Common myeloid progenitor, CD34-positive (primary cell): ENCODE measurements at regions not wholly inside any gene's neighbourhood (a gene's known extent, or its start where the extent isn't known, plus 50 kb on each side); places are given as distances from the start of the nearest gene placed in this dataset.

ENCODE experiments used
- CTCF ChIA-PET: fragments of 350-600 bp; sonication (Branson Sonifier 250); formaldehyde crosslinking; loops from one replicate; lab custom pipeline; 2021; ENCODE audit warnings: antibody characterized with exemption; lab: Charles Lee
- POLR2A ChIA-PET: fragments of 350-600 bp; sonication (Branson Sonifier 250); formaldehyde crosslinking; loops from one replicate; lab custom pipeline; 2021; ENCODE audit warnings: antibody characterized with exemption; lab: Charles Lee
- DNase-seq, 3 donors: peaks; one replicate each; pipeline versions ENCODE4 v3.0.0 to v3.0.0-alpha.2; 2013
- H3K27ac ChIP-seq, 2 experiments: 1 replicate in 1 of 2; 2 replicates in 1 of 2; pipeline ENCODE4 v1.7.0; 2013; ENCODE audit warnings: inconsistent platforms in 2 of 2, low read length in 2 of 2, mild to moderate bottlenecking in 2 of 2, low read depth in 1 of 2, moderate library complexity in 1 of 2; ENCODE audit not compliant: severe bottlenecking in 2 of 2, insufficient read depth in 1 of 2, poor library complexity in 1 of 2
- H3K27me3 ChIP-seq, 5 experiments: replicated peaks in 2 of 5; 1 replicate in 3 of 5; 2 replicates in 2 of 5; pipeline versions ENCODE4 v1.6.1 to v1.7.0; 2013; ENCODE audit warnings: low read length in 4 of 5, mild to moderate bottlenecking in 2 of 5, moderate library complexity in 2 of 5, inconsistent platforms in 1 of 5; ENCODE audit not compliant: insufficient read depth in 5 of 5, control insufficient read depth in 4 of 5
- H3K36me3 ChIP-seq, 4 experiments: 1 replicate in 2 of 4; 2 replicates in 2 of 4; pipeline versions ENCODE4 v1.6.1 to v1.7.0; 2013; ENCODE audit warnings: low read length in 3 of 4, control low read depth in 1 of 4, mild to moderate bottlenecking in 1 of 4; ENCODE audit not compliant: control insufficient read depth in 4 of 4, insufficient read depth in 4 of 4
- H3K4me1 ChIP-seq, 4 experiments: 1 replicate in 3 of 4; 2 replicates in 1 of 4; pipeline versions ENCODE4 v1.6.1 to v1.7.1; 2013; ENCODE audit warnings: low read length in 3 of 4, mild to moderate bottlenecking in 3 of 4, control low read depth in 1 of 4, inconsistent platforms in 1 of 4, moderate library complexity in 1 of 4; ENCODE audit not compliant: control insufficient read depth in 4 of 4, insufficient read depth in 4 of 4; ENCODE audit errors: control extremely low read depth in 1 of 4
- H3K4me3 ChIP-seq, 7 experiments: 1 replicate in 4 of 7; 2 replicates in 3 of 7; pipeline versions ENCODE4 v1.5.1 to v1.7.0; 2013; ENCODE audit warnings: mild to moderate bottlenecking in 7 of 7, low read length in 6 of 7, moderate library complexity in 6 of 7, inconsistent platforms in 2 of 7, low read depth in 2 of 7, control low read depth in 1 of 7; ENCODE audit not compliant: insufficient read depth in 4 of 7, control insufficient read depth in 1 of 7; ENCODE audit errors: extremely low read depth in 1 of 7
- H3K9me3 ChIP-seq, 5 experiments: 1 replicate in 4 of 5; 2 replicates in 1 of 5; pipeline versions ENCODE4 v1.6.1 to v1.7.1; 2013; ENCODE audit warnings: low read length in 4 of 5, mild to moderate bottlenecking in 2 of 5, inconsistent platforms in 1 of 5, low read depth in 1 of 5, moderate library complexity in 1 of 5; ENCODE audit not compliant: control insufficient read depth in 4 of 5, insufficient read depth in 2 of 5; ENCODE audit errors: control extremely low read depth in 1 of 5
- WGBS: methylation state at CpG from one replicate; pipeline ENCODE4 v1.1.5; 2013; ENCODE audit not compliant: insufficient coverage; 5-methylcytosine and 5-hydroxymethylcytosine counted together

DNA sequence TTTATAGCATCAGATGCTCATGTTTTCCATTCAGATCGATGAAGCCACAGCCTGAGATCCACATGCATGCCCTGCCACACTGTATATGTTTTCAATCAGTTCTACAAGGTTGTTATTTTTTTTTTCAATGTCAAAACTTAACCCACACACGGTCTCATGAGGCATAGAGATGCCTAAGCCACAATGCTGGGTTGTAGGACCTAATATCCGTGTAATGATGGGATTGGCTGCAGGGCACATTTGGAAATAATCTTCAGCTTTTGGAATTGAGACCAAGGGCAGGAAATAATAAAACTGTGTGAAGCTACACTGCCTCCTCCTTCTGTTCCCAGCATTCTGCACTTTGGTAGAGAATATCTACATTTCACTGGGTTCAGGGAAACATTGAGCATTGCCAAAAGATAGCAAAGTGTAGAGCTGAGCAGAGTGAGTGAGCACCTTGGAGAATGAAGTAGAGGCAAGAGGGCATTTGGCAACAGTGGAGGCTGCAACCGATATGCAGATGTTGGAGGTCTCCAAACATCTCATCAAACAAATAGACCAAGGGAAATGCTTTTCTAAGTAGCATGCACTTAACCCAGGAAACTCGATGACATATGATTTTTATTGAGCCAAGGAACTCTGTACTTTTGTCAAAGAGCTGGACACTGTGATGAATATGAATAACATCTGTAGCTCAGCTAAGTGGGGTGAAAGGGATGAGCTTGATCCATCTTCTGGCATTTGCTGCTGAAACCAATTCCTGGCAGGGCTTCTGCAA, 176.7 kb downstream of the LYPLAL1 start:
- Histone ChIP-seq H3K27me3 (no peaks in the 10 kb centered on the region), H3K27ac (no peak overlapping the region), H3K4me3 (no peak overlapping the region), H3K4me1 (no peaks in the 10 kb centered on the region), H3K9me3 (peaks cover 0 to 22% (median 7%) of the 10 kb centered on the region in 5 experiments), H3K36me3 (no peaks in the 10 kb centered on the region)
- 100% methylated on average over 3 of the region's 5 CpGs for WGBS
- no peak for DNase-seq
- ChIA-PET CTCF (interaction anchor here (0.7 to 1.6 kb wide), 2 partner anchors 11 to 13 kb away, joined by 3 read pairs; no protein-coding TSS in a partner anchor), POLR2A (no interaction called here)

DNA sequence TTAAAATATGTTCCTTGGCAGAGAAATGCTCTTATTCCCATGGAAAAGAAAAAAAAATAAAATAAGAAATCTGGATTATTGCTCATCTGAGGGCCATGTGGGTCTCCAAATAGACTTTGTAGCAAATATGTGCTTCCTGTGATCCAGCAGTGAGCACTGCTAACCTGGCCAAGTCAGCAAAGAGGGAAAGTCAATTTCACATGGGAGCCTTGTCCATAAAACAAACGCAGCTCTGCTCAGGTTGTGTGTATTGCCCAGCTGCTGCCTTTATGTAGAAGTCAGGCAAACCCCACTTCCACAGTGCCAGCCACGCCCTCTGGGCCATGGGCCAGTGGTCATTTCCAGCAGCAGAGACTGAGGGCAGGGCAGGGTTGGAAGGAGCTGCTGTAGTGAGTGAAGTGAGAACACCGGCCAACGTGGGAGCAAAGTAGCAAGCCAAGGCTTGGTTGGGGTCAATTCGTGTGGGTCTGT, 174.3 kb downstream of the LYPLAL1 start:
- Histone ChIP-seq H3K9me3 (peaks cover 0 to 20% (median 7%) of the 10 kb centered on the region in 5 experiments), H3K4me1 (no peaks in the 10 kb centered on the region), H3K27me3 (no peaks in the 10 kb centered on the region), H3K36me3 (no peaks in the 10 kb centered on the region), H3K27ac (no peak overlapping the region), H3K4me3 (no peak overlapping the region)
- CTCF ChIA-PET, result interaction anchor here (1.1 kb wide), 1 partner anchor 21 kb away, joined by 3 read pairs; no protein-coding TSS in a partner anchor
- 86% methylated on average over 4 of the region's 5 CpGs for WGBS
- DNase-seq, result no peak
- POLR2A ChIA-PET, result no interaction called here

DNA sequence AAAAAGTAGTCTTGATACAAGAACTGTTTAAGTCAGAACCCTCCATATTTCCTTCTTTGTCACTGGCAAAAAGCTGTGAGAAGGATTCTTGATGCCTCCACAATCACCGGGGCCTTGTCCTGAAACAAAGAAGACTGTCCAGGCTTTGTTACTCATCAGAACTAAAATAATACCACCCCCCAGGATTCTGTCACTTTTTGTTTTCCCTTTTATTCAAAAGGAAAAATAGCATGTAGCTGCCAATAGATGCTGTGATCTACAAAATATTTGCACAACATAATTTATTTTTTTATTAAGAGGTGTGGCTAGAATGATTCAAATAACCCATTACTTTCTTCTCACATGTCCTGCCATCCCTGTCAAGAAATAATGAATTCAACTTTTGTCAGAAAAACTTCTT, 173.7 kb downstream of the LYPLAL1 start:
- Histone ChIP-seq H3K27ac (no peak overlapping the region), H3K36me3 (no peaks in the 10 kb centered on the region), H3K9me3 (peaks cover 0 to 19% (median 7%) of the 10 kb centered on the region in 5 experiments), H3K4me1 (no peaks in the 10 kb centered on the region), H3K27me3 (no peaks in the 10 kb centered on the region), H3K4me3 (no peak overlapping the region)
- ChIA-PET CTCF (no interaction called here), POLR2A (no interaction called here)
- WGBS, result 78% methylated on average over 1 of the region's 1 CpG
- DNase-seq, result no peak

DNA sequence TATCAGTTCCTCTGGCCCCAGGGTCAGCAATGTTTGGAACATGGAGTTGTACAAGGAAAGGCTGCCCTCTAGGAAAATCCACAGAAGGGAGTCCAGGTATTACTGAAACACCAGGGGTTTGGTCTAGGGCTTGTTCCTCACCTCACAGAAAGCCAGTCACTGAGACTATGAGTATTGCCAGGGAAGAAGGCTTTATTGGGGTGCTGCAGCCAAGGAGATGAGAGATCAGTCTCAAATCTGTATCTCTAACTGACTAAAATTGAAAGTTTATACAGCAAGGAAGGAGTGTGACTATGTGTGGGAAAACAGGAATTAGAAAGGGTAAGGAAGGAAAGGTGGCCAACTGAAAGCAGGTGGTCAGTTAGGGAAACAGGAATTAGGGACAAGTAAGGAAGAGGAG, 172.3 kb downstream of the LYPLAL1 start:
- Histone ChIP-seq H3K4me3 (no peak overlapping the region), H3K27me3 (no peaks in the 10 kb centered on the region), H3K9me3 (peaks cover 0 to 19% (median 7%) of the 10 kb centered on the region in 5 experiments), H3K27ac (no peak overlapping the region), H3K36me3 (no peaks in the 10 kb centered on the region), H3K4me1 (no peaks in the 10 kb centered on the region)
- no peak for DNase-seq
- POLR2A ChIA-PET, result no interaction called here
- CTCF ChIA-PET, result no interaction called here

DNA sequence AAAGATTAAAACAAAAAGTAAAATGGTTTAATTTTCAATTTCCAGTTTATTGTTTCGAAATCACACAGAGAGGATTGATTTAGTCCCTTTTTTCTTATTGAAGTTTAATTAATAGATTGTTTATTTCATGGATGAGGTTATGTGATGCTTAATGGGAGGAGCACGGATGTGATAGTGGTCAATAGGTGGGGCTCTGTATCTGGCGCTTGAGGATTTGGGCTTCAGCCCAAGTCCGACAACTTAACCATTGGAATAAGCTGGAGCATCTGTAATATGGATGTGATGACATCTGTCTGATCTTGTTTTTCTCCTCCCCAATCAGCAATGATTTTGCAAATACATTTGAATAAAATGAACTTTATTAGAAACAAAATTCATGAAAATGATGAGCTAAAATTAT, 169.2 kb downstream of the LYPLAL1 start:
- 100% methylated on average over 2 of the region's 4 CpGs for WGBS
- ChIA-PET POLR2A (no interaction called here), CTCF (no interaction called here)
- Histone ChIP-seq H3K9me3 (peaks cover 0 to 15% (median 7%) of the 10 kb centered on the region in 5 experiments), H3K4me3 (no peak overlapping the region), H3K27me3 (no peaks in the 10 kb centered on the region), H3K4me1 (no peaks in the 10 kb centered on the region), H3K36me3 (no peaks in the 10 kb centered on the region), H3K27ac (no peak overlapping the region)
- DNase-seq, result no peak

DNA sequence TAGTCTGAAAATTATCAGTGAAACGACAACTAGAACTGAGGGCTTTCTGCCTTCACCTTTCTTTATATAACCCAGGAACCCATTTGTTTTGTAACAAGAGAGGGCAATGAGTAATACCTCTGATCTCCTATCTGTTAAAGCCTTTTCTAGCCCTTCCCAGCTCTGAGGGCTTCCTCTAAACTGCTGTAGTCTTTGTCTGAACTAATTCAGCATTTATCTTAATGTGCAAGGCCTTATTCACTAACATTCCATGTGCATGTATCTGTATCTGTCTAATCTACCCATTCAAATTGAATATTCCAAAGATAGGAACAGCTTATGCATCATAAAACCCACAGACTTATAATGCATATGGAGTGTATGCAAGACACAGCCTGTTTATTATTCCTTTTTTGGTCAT, 167.1 kb downstream of the LYPLAL1 start:
- H3K4me1 ChIP-seq, result no peaks in the 10 kb centered on the region
- CTCF ChIA-PET, result interaction anchor here (0.6 kb wide), 2 partner anchors 55 to 388 kb away, joined by 3 read pairs; no protein-coding TSS in a partner anchor

DNA sequence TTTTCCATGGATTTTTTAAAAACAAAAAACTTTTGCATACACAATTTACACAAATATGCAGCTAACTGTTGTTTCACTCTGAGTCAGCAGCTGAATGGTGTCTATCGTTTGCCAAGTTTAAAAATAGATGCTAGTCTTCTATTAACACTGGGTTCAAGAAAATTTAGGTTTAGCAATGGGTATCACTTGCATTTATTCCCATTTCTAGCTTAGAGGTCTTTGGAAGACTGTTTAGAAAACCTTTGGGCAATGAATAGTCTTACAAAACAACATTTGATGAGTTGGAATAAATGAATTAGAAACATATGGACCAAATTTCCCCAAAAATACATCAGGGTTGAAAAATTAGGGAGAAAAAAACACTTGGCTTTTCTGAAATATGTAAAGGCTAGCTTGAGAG, 165.8 kb downstream of the LYPLAL1 start:
- POLR2A ChIA-PET, result no interaction called here
- no peaks in the 10 kb centered on the region for H3K4me1 ChIP-seq
- CTCF ChIA-PET, result no interaction called here

More for the DNA sequence above, 167.1 kb downstream of the LYPLAL1 start:
- DNase-seq, result no peak
- 60% methylated on average over 1 of the region's 1 CpG for WGBS
- Histone ChIP-seq H3K27ac (no peak overlapping the region), H3K36me3 (no peaks in the 10 kb centered on the region), H3K4me3 (no peak overlapping the region), H3K27me3 (no peaks in the 10 kb centered on the region), H3K9me3 (peaks cover 0 to 4% (median 3%) of the 10 kb centered on the region in 5 experiments)
- POLR2A ChIA-PET, result no interaction called here

More for the DNA sequence above, 165.8 kb downstream of the LYPLAL1 start:
- no peaks in the 10 kb centered on the region for H3K9me3 ChIP-seq
- no peaks in the 10 kb centered on the region for H3K27me3 ChIP-seq
- H3K36me3 ChIP-seq, result no peaks in the 10 kb centered on the region
- no peak overlapping the region for H3K4me3 ChIP-seq
- DNase-seq, result no peak
- WGBS, result no CpG with 5 or more reads among the region's 1 CpG
- H3K27ac ChIP-seq, result no peak overlapping the region
